GM23338 (cell line): ENCODE measurements at regions not wholly inside any gene's neighbourhood (a gene's known extent, or its start where the extent isn't known, plus 50 kb on each side); places are given as distances from the start of the nearest gene placed in this dataset.

Source experiments
- ATAC-seq: fragments of 200-7000 bp; cut with Tn5 transposase; 3 replicates; pipeline ENCODE4 v1.9.1; 2020
- DNase-seq: peaks from one replicate; pipeline ENCODE4 v3.0.0-alpha.2; 2015; ENCODE audit warnings: low spot score
- H2AFZ ChIP-seq: fragments of 200-600 bp; sonication (generic); 2 replicates; pipeline ENCODE4 v1.8.0; 2016; ENCODE audit warnings: antibody characterized with exemption, mild to moderate bottlenecking, moderate library complexity
- H3F3A ChIP-seq: fragments of 200-600 bp; sonication (generic); replicated peaks from 2 replicates; pipeline ENCODE4 v1.8.0; 2017; ENCODE audit warnings: antibody characterized with exemption, mixed run types, low read depth
- H3K27ac ChIP-seq: fragments of 200-600 bp; sonication (generic); 2 replicates; pipeline ENCODE4 v1.6.1; 2016; ENCODE audit warnings: low read depth
- H3K27me3 ChIP-seq: fragments of 200-600 bp; sonication (generic); 2 replicates; pipeline ENCODE4 v1.8.0; 2016; ENCODE audit warnings: mild to moderate bottlenecking, mixed run types, moderate library complexity; ENCODE audit not compliant: insufficient read depth
- H3K36me3 ChIP-seq: fragments of 200-600 bp; sonication (generic); 2 replicates; pipeline ENCODE4 v1.8.0; 2016; ENCODE audit warnings: mild to moderate bottlenecking; ENCODE audit not compliant: insufficient read depth
- H3K4me1 ChIP-seq: fragments of 200-600 bp; sonication (generic); 2 replicates; pipeline ENCODE4 v1.8.0; 2016; ENCODE audit warnings: mild to moderate bottlenecking, moderate library complexity; ENCODE audit not compliant: insufficient read depth
- H3K4me2 ChIP-seq: fragments of 200-600 bp; sonication (generic); 2 replicates; pipeline ENCODE4 v1.7.1; 2017; ENCODE audit warnings: mixed run types
- H3K4me3 ChIP-seq: fragments of 200-600 bp; sonication (generic); 2 replicates; pipeline ENCODE4 v1.6.1; 2016; ENCODE audit warnings: mixed run types
- H3K79me2 ChIP-seq: fragments of 200-600 bp; sonication (generic); replicated peaks from 2 replicates; pipeline ENCODE4 v1.8.0; 2017; ENCODE audit warnings: mild to moderate bottlenecking; ENCODE audit not compliant: insufficient read depth
- H3K9me2 ChIP-seq: fragments of 200-600 bp; sonication (generic); 2 replicates; pipeline ENCODE4 v1.8.0; 2017; ENCODE audit not compliant: insufficient read depth
- H4K20me1 ChIP-seq: fragments of 200-600 bp; sonication (generic); replicated peaks from 2 replicates; pipeline ENCODE4 v1.8.0; 2017; ENCODE audit warnings: mild to moderate bottlenecking; ENCODE audit not compliant: insufficient read depth
- H3K27ac Mint-ChIP-seq: 2 replicates; pipeline ENCODE4 v1.8.0; 2020; ENCODE audit warnings: inconsistent platforms, mild to moderate bottlenecking, moderate library complexity, mixed read lengths
- H3K27me3 Mint-ChIP-seq: 3 replicates; pipeline ENCODE4 v1.8.0; 2022; ENCODE audit warnings: low read depth, mild to moderate bottlenecking, moderate library complexity, mixed read lengths, inconsistent platforms; ENCODE audit not compliant: insufficient read depth, poor library complexity
- H3K36me3 Mint-ChIP-seq: 3 replicates; pipeline ENCODE4 v1.8.0; 2021; ENCODE audit warnings: low read depth, mild to moderate bottlenecking, inconsistent platforms, moderate library complexity, mixed read lengths
- H3K4me1 Mint-ChIP-seq: 3 replicates; pipeline ENCODE4 v1.8.0; 2020; ENCODE audit warnings: mild to moderate bottlenecking, inconsistent platforms, mixed read lengths
- H3K4me3 Mint-ChIP-seq: 3 replicates; pipeline ENCODE4 v1.8.0; 2021; ENCODE audit warnings: moderate library complexity, mild to moderate bottlenecking, inconsistent platforms, mixed read lengths
- H3K9me3 Mint-ChIP-seq: 3 replicates; pipeline ENCODE4 v1.8.0; 2020; ENCODE audit warnings: moderate library complexity, mild to moderate bottlenecking, inconsistent platforms, mixed read lengths
- CREB1 ChIP-seq: fragments of 250-450 bp; sonication (Bioruptor Pico); IDR thresholded peaks from 2 replicates; pipeline ENCODE4 v1.5.0; 2020; ENCODE audit warnings: low read depth, mild to moderate bottlenecking, moderate library complexity
- ETS1 ChIP-seq: IDR thresholded peaks from 2 replicates; pipeline ENCODE4 v1.6.1; 2016; ENCODE audit warnings: antibody characterized with exemption
- EZH2 ChIP-seq: fragments of 200-600 bp; sonication (generic); IDR thresholded peaks from one replicate; pipeline ENCODE4 v1.8.0; 2017; ENCODE audit warnings: antibody characterized with exemption, mild to moderate bottlenecking, low read depth; ENCODE audit not compliant: unreplicated experiment
- EZH2phosphoT487 ChIP-seq: fragments of 200-600 bp; sonication (generic); IDR thresholded peaks from one replicate; pipeline ENCODE4 v1.8.1; 2018; ENCODE audit warnings: antibody characterized with exemption; ENCODE audit not compliant: unreplicated experiment
- JUNB ChIP-seq: IDR thresholded peaks from one replicate; pipeline ENCODE4 v1.6.1; 2016; ENCODE audit warnings: antibody characterized with exemption; ENCODE audit not compliant: unreplicated experiment
- NANOG ChIP-seq: IDR thresholded peaks from 2 replicates; pipeline ENCODE4 v1.6.1; 2016; ENCODE audit warnings: antibody characterized with exemption, borderline replicate concordance
- POLR2AphosphoS5 ChIP-seq: IDR thresholded peaks from 2 replicates; pipeline ENCODE4 v1.6.1; 2016; ENCODE audit warnings: antibody characterized with exemption, low read depth
- STAT1 ChIP-seq: IDR thresholded peaks from one replicate; pipeline ENCODE4 v1.6.1; 2016; ENCODE audit warnings: antibody characterized with exemption; ENCODE audit not compliant: unreplicated experiment
- ZNF114 ChIP-seq: fragments of 250-450 bp; sonication (Bioruptor Pico); IDR thresholded peaks from 2 replicates; pipeline ENCODE4 v1.5.0; 2020; ENCODE audit warnings: mild to moderate bottlenecking, moderate library complexity
- ZNF331 ChIP-seq: fragments of 250-450 bp; sonication (Bioruptor Pico); IDR thresholded peaks from 2 replicates; pipeline ENCODE4 v1.5.0; 2020; ENCODE audit warnings: low read depth, mild to moderate bottlenecking, moderate library complexity
- TF ChIP-seq, protein P1 (sequence below), 2 experiments: fragments of 200-600 bp in 1 of 2; sonication (generic) in 1 of 2; conservative IDR thresholded peaks; 2 replicates each; pipeline versions ENCODE4 v1.5.1 to v1.6.1; 2016 to 2017; ENCODE audit warnings: antibody characterized with exemption in 2 of 2, low read depth in 2 of 2, mild to moderate bottlenecking in 2 of 2, moderate library complexity in 1 of 2
- TF ChIP-seq, protein P2 (sequence below): fragments of 250-450 bp; sonication (Bioruptor Pico); IDR thresholded peaks from 2 replicates; pipeline ENCODE4 v1.5.0; 2020; ENCODE audit warnings: mild to moderate bottlenecking, moderate library complexity
- TF ChIP-seq, protein P3 (sequence below): IDR thresholded peaks from one replicate; pipeline ENCODE4 v1.6.1; 2018; ENCODE audit warnings: antibody characterized with exemption; ENCODE audit not compliant: unreplicated experiment

- no peak for ATAC-seq
- H3K27me3 ChIP-seq: no peaks in the 10 kb centered on the region
Measured at GRCh38 chr7:86155623-86156022, 488.1 kb upstream of the GRM3 start.

More at GRCh38 chr7:86155623-86156022, 488.1 kb upstream of the GRM3 start:
- H3K4me3 Mint-ChIP-seq: no peak overlapping the region
- no peak for DNase-seq
- H3K36me3 Mint-ChIP-seq: 0 out of 3 replicates have a peak, but pooled peaks cover 2% of the 10 kb centered on the region
- peaks cover 5% of the 10 kb centered on the region for H3K27me3 Mint-ChIP-seq
- H3K27ac Mint-ChIP-seq: no peak overlapping the region
- no peaks in the 10 kb centered on the region for H3K4me1 Mint-ChIP-seq
- H3K36me3 ChIP-seq: no peaks in the 10 kb centered on the region
- peaks cover 20% of the 10 kb centered on the region; the same call in 1 of the 2 replicates for H3K9me2 ChIP-seq
- no peaks in the 10 kb centered on the region for H3K79me2 ChIP-seq
- H2AFZ ChIP-seq: no peak overlapping the region
- no peak overlapping the region for H3K27ac ChIP-seq
- peaks cover 2% of the 10 kb centered on the region; the same call in 2 of the 3 replicates for H3K9me3 Mint-ChIP-seq
- H3K4me1 ChIP-seq: no peaks in the 10 kb centered on the region
- H3K4me3 ChIP-seq: no peak overlapping the region
- H4K20me1 ChIP-seq: no peaks in the 10 kb centered on the region
- TF ChIP-seq EZH2phosphoT487 (no peak), ZNF331 (CRISPR knock-in tag) (no peak), JUNB (no peak), ZNF114 (CRISPR knock-in tag) (no peak), STAT1 (no peak), ETS1 (no peak), EZH2 (no peak), CREB1 (CRISPR knock-in tag) (no peak), NANOG (no peak), POLR2AphosphoS5 (no peak)
- TF ChIP-seq, protein P1, sequence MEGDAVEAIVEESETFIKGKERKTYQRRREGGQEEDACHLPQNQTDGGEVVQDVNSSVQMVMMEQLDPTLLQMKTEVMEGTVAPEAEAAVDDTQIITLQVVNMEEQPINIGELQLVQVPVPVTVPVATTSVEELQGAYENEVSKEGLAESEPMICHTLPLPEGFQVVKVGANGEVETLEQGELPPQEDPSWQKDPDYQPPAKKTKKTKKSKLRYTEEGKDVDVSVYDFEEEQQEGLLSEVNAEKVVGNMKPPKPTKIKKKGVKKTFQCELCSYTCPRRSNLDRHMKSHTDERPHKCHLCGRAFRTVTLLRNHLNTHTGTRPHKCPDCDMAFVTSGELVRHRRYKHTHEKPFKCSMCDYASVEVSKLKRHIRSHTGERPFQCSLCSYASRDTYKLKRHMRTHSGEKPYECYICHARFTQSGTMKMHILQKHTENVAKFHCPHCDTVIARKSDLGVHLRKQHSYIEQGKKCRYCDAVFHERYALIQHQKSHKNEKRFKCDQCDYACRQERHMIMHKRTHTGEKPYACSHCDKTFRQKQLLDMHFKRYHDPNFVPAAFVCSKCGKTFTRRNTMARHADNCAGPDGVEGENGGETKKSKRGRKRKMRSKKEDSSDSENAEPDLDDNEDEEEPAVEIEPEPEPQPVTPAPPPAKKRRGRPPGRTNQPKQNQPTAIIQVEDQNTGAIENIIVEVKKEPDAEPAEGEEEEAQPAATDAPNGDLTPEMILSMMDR (conservative IDR thresholded peaks at IDR 0.05; ENCODE audit: low read depth in 2 of 2): no peak
- TF ChIP-seq, protein P2, sequence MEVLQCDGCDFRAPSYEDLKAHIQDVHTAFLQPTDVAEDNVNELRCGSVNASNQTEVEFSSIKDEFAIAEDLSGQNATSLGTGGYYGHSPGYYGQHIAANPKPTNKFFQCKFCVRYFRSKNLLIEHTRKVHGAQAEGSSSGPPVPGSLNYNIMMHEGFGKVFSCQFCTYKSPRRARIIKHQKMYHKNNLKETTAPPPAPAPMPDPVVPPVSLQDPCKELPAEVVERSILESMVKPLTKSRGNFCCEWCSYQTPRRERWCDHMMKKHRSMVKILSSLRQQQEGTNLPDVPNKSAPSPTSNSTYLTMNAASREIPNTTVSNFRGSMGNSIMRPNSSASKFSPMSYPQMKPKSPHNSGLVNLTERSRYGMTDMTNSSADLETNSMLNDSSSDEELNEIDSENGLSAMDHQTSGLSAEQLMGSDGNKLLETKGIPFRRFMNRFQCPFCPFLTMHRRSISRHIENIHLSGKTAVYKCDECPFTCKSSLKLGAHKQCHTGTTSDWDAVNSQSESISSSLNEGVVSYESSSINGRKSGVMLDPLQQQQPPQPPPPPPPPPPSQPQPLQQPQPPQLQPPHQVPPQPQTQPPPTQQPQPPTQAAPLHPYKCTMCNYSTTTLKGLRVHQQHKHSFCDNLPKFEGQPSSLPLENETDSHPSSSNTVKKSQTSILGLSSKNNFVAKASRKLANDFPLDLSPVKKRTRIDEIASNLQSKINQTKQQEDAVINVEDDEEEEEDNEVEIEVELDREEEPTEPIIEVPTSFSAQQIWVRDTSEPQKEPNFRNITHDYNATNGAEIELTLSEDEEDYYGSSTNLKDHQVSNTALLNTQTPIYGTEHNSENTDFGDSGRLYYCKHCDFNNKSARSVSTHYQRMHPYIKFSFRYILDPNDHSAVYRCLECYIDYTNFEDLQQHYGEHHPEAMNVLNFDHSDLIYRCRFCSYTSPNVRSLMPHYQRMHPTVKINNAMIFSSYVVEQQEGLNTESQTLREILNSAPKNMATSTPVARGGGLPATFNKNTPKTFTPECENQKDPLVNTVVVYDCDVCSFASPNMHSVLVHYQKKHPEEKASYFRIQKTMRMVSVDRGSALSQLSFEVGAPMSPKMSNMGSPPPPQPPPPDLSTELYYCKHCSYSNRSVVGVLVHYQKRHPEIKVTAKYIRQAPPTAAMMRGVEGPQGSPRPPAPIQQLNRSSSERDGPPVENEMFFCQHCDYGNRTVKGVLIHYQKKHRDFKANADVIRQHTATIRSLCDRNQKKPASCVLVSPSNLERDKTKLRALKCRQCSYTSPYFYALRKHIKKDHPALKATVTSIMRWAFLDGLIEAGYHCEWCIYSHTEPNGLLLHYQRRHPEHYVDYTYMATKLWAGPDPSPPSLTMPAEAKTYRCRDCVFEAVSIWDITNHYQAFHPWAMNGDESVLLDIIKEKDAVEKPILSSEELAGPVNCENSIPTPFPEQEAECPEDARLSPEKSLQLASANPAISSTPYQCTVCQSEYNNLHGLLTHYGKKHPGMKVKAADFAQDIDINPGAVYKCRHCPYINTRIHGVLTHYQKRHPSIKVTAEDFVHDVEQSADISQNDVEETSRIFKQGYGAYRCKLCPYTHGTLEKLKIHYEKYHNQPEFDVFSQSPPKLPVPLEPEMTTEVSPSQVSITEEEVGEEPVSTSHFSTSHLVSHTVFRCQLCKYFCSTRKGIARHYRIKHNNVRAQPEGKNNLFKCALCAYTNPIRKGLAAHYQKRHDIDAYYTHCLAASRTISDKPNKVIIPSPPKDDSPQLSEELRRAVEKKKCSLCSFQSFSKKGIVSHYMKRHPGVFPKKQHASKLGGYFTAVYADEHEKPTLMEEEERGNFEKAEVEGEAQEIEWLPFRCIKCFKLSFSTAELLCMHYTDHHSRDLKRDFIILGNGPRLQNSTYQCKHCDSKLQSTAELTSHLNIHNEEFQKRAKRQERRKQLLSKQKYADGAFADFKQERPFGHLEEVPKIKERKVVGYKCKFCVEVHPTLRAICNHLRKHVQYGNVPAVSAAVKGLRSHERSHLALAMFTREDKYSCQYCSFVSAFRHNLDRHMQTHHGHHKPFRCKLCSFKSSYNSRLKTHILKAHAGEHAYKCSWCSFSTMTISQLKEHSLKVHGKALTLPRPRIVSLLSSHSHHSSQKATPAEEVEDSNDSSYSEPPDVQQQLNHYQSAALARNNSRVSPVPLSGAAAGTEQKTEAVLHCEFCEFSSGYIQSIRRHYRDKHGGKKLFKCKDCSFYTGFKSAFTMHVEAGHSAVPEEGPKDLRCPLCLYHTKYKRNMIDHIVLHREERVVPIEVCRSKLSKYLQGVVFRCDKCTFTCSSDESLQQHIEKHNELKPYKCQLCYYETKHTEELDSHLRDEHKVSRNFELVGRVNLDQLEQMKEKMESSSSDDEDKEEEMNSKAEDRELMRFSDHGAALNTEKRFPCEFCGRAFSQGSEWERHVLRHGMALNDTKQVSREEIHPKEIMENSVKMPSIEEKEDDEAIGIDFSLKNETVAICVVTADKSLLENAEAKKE (CRISPR knock-in tag): no peak
- TF ChIP-seq, protein P3, sequence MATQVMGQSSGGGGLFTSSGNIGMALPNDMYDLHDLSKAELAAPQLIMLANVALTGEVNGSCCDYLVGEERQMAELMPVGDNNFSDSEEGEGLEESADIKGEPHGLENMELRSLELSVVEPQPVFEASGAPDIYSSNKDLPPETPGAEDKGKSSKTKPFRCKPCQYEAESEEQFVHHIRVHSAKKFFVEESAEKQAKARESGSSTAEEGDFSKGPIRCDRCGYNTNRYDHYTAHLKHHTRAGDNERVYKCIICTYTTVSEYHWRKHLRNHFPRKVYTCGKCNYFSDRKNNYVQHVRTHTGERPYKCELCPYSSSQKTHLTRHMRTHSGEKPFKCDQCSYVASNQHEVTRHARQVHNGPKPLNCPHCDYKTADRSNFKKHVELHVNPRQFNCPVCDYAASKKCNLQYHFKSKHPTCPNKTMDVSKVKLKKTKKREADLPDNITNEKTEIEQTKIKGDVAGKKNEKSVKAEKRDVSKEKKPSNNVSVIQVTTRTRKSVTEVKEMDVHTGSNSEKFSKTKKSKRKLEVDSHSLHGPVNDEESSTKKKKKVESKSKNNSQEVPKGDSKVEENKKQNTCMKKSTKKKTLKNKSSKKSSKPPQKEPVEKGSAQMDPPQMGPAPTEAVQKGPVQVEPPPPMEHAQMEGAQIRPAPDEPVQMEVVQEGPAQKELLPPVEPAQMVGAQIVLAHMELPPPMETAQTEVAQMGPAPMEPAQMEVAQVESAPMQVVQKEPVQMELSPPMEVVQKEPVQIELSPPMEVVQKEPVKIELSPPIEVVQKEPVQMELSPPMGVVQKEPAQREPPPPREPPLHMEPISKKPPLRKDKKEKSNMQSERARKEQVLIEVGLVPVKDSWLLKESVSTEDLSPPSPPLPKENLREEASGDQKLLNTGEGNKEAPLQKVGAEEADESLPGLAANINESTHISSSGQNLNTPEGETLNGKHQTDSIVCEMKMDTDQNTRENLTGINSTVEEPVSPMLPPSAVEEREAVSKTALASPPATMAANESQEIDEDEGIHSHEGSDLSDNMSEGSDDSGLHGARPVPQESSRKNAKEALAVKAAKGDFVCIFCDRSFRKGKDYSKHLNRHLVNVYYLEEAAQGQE: no peak
- H3K4me2 ChIP-seq: no peak overlapping the region
- H3F3A ChIP-seq: no peaks in the 10 kb centered on the region
